ENCODE measurements at regions not wholly inside any gene's neighbourhood (a gene's known extent, or its start where the extent isn't known, plus 50 kb on each side); places are given as distances from the start of the nearest gene placed in this dataset.

DNA sequence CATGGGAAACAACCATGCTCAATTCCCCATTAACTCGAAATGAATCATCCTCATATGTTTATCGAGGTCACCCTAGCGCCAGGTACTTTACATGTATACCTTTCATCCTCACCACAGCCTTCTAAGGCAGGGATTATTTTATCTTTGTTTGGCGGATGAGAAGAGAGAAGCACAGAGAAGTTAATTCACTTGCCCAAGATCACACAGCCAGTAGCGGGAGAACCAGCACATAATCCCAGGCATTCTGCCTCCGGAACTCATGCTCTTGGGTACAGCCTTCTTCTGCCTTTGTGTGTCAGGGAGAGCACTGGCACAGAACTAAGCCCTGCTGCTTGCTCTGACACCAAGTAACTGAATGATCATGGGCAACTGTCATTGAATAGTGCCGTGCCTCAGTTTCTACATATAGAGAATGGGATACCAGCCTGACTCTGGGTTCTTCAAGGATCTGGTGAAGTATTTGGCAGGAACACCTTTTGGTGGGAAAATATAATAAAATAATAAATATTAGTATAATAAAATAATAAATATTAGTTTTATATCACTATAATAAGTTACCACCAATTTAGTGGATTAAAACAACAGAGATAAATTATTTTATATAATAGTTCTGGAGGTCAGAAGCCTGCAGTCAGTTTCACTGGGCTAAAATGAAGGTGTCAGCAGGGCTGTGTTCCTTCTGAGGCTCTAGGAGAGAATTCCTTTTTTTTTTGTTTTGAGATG lies 220.9 kb downstream of the AACS start:
- Mint-ChIP-seq H3K27ac (no peak overlapping the region), H3K4me3 (no peak overlapping the region), H3K36me3 (ENCODE audit: insufficient read depth in 2 of 2) (no peaks in the 10 kb centered on the region), H3K4me1 (ENCODE audit: low read depth) (peaks cover 9% of the 10 kb centered on the region), H3K9me3 (peaks cover 0 to 2% of the 10 kb centered on the region in 2 donors), H3K27me3 (ENCODE audit: low read depth) (peaks cover 9% of the 10 kb centered on the region)
- DNase-seq (no peak), ATAC-seq (replicated peaks in 1 of 2) (no peak)

DNA sequence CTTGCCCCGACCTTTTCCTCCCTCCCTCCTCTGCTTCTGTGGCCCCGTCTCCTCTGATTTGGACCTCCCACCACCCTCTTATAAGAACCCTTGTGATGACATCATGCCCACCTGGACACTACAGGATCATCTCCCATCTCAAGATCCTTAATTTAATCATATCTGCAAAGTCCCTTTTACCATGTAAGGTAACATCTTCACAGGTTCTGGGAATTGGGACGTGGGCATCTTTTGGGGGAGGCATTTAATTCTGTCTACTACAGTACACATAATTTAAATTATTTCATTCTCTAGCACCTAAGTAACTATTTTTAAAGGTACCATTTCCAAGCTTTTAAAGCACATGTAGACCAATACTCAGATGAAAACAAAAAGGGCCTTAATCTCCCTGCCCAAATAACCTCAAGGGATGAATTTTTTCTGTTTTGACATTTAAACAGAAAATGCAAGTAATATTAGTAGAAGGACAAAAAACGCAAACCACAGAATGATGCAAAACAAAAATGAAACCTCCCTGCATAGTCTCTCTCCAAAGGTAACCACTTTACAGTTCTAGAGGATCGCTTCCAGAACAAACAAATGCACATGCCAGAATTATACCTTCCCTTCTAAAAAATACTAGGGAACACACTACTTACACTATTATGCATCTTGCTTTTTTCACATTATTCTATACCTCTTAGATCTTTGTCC lies 222.1 kb downstream of the AACS start:
- H3K4me3 Mint-ChIP-seq, result no peak overlapping the region
- H3K9me3 Mint-ChIP-seq, result peaks cover 0 to 2% of the 10 kb centered on the region in 2 donors
- H3K27ac Mint-ChIP-seq, result no peak overlapping the region
- DNase-seq, result no peak
- peaks cover 4% of the 10 kb centered on the region for H3K27me3 Mint-ChIP-seq (ENCODE audit: low read depth)
- peaks cover 9% of the 10 kb centered on the region for H3K4me1 Mint-ChIP-seq (ENCODE audit: low read depth)
- no peak for ATAC-seq (replicated peaks in 1 of 2)
- no peaks in the 10 kb centered on the region for H3K36me3 Mint-ChIP-seq (ENCODE audit: insufficient read depth in 2 of 2)

DNA sequence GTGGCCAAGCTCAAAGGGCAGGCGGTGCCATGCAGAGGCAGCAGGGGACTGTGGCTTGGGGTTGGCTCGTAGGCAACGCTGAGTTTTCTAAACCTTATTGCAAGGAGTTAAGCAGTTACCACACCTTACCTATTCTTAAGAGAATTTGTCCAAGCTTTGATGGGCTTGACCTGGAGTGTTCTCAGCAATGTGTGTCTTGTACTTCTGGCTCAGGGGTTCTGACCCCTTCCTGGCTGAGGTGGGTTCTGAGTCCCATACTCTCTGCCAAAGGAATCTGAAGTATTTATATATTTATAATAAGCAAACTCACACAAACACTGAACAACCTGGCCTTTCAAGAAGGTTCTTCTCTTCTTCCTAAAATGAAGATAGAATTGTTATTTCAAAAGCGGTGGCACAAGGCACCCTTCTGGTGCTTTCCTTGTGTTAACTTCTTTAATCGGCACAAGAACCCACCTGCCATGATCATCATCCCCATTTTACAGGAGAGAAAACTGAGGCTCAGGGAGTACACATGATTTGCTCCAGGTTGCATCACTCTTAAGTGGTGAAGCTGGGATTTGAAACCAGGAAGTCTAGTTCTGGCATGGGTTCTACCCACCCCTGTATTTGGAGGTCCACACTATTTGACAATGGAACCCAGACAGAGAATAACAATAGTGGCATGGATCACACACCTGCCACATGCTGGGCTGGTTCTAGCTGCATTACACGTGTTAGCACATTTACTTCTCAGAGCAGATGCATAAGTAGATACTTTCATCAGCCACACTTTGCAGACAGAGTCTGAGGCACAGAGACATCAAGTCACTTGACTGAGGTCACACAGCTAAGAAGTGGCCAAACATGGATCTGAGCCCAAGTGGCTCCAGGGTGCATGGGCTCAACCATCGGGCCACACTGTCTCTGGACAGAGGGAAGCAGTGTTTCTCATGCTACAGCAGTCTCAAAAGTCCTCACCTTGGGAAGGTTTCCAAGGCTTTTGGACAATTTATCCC lies 224.0 kb downstream of the AACS start:
- Mint-ChIP-seq H3K36me3 (ENCODE audit: insufficient read depth in 2 of 2) (no peaks in the 10 kb centered on the region), H3K9me3 (peaks cover 0 to 2% of the 10 kb centered on the region in 2 donors), H3K27ac (no peak overlapping the region), H3K4me3 (no peak overlapping the region), H3K27me3 (ENCODE audit: low read depth) (peaks cover 6% of the 10 kb centered on the region), H3K4me1 (ENCODE audit: low read depth) (peaks cover 9% of the 10 kb centered on the region)
- DNase-seq (no peak), ATAC-seq (replicated peaks in 1 of 2) (no peak)

DNA sequence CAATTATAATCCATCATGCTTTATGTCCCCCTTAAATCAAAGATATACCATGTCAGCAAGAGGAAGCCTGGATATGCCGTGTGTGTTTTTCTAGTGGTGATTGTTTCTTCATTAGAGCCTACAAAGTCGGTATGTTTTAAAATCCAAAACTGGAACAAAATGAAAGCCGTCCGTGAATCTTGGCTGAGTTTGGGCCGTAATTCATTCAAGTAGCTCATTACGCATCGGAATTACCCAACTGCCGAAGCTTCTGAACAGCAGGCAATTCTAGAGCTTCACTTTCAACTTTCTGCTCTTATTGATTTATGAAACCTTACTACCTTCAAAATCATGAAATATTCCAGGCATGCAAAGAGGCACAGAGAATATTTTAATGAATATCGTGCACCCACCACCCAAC lies 224.7 kb downstream of the AACS start:
- H3K4me3 Mint-ChIP-seq, result no peak overlapping the region
- no peak for ATAC-seq (replicated peaks in 1 of 2)
- no peak for DNase-seq
- peaks cover 0 to 2% of the 10 kb centered on the region in 2 donors for H3K9me3 Mint-ChIP-seq
- H3K27me3 Mint-ChIP-seq (ENCODE audit: low read depth), result peaks cover 6% of the 10 kb centered on the region
- no peaks in the 10 kb centered on the region for H3K36me3 Mint-ChIP-seq (ENCODE audit: insufficient read depth in 2 of 2)
- H3K4me1 Mint-ChIP-seq (ENCODE audit: low read depth), result peaks cover 9% of the 10 kb centered on the region
- H3K27ac Mint-ChIP-seq, result no peak overlapping the region

- no peak overlapping the region for H3K4me3 Mint-ChIP-seq
- H3K27me3 Mint-ChIP-seq (ENCODE audit: low read depth), result peaks cover 6% of the 10 kb centered on the region
- ATAC-seq (replicated peaks in 1 of 2) (no peak), DNase-seq (no peak)
- H3K4me1 Mint-ChIP-seq (ENCODE audit: low read depth), result peaks cover 1% of the 10 kb centered on the region
- no peak overlapping the region for H3K27ac Mint-ChIP-seq
- no peaks in the 10 kb centered on the region for H3K9me3 Mint-ChIP-seq
- H3K36me3 Mint-ChIP-seq (ENCODE audit: insufficient read depth in 2 of 2), result no peaks in the 10 kb centered on the region
Observed at GRCh38 chr12:125292700-125293099, 227.5 kb downstream of the AACS start.

DNA sequence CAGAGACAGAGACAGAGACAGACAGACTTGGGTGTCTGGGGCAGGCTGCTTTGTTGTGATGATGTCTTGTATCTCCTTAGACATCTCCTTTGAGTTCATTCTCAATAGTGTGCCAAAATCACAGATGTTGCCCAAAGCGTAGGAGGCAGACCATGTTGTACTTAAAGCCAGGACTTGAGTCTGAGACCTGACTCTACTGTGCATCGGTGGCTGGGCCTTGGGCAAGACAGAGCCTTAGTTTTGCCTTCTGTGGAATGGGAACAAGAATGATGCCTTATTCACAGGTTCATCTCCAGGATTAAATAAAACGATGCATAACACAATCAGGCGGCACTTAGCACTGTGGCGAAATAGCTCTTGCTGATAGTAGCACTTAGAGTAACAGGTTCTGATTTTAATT lies 230.3 kb downstream of the AACS start:
- ATAC-seq (replicated peaks in 1 of 2) (no peak), DNase-seq (no peak)
- peaks cover 0 to 3% of the 10 kb centered on the region in 2 donors for H3K9me3 Mint-ChIP-seq
- no peak overlapping the region for H3K4me3 Mint-ChIP-seq
- peaks cover 6% of the 10 kb centered on the region for H3K27me3 Mint-ChIP-seq (ENCODE audit: low read depth)
- no peaks in the 10 kb centered on the region for H3K4me1 Mint-ChIP-seq (ENCODE audit: low read depth)
- no peak overlapping the region for H3K27ac Mint-ChIP-seq
- H3K36me3 Mint-ChIP-seq (ENCODE audit: insufficient read depth in 2 of 2), result no peaks in the 10 kb centered on the region

DNA sequence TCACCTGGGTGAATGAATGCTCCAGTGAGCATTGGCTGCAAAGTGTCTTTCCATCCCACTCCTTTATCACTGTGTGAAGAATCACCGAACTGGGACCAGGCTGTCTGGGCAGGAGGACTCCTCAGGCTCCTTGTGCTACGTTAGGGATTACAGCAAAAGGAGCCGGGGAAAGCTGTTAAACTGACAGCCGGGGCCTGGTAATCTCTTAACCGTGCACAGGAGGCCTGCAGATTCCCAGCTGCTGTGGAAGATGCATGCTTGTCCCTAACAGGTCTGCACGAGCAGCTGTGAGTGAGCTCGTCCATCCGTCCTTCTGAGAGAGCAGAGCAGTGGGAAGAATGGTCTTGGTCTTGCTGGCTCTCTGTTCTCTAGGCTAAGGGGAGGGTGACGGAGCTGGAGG lies 231.5 kb downstream of the AACS start:
- Mint-ChIP-seq H3K4me1 (ENCODE audit: low read depth) (no peaks in the 10 kb centered on the region), H3K9me3 (peaks cover 0 to 3% of the 10 kb centered on the region in 2 donors), H3K27ac (no peak overlapping the region), H3K36me3 (ENCODE audit: insufficient read depth in 2 of 2) (no peaks in the 10 kb centered on the region), H3K4me3 (no peak overlapping the region), H3K27me3 (ENCODE audit: low read depth) (peaks cover 6% of the 10 kb centered on the region)
- DNase-seq, result no peak
- ATAC-seq (replicated peaks in 1 of 2), result no peak

DNA sequence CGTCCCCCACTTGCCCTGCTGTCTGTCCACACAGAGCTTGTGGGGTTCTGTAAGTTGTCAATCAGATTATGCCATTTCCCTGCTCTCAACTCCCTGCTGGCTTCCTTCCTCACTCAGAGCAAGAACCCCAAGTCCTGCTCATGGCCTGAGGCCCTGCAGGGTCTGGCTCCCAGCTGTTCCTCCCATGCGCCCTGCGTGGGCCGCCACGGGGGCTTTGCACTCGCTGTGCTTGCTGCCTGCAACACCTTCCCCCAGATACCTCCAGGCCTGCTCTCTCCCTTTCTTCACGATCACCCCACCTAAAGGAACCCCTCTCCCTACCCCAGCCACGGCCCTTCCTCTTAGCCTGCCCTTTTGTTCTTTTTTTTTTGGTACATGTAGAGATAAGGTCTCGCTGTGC lies 234.6 kb downstream of the AACS start:
- no peaks in the 10 kb centered on the region for H3K36me3 Mint-ChIP-seq (ENCODE audit: insufficient read depth in 2 of 2)
- DNase-seq (no peak), ATAC-seq (replicated peaks in 1 of 2) (no peak)
- no peaks in the 10 kb centered on the region for H3K27me3 Mint-ChIP-seq (ENCODE audit: low read depth)
- H3K4me1 Mint-ChIP-seq (ENCODE audit: low read depth), result no peaks in the 10 kb centered on the region
- no peak overlapping the region for H3K27ac Mint-ChIP-seq
- no peak overlapping the region for H3K4me3 Mint-ChIP-seq
- H3K9me3 Mint-ChIP-seq, result peaks cover 0 to 3% of the 10 kb centered on the region in 2 donors

- Mint-ChIP-seq H3K4me1 (ENCODE audit: low read depth) (no peaks in the 10 kb centered on the region), H3K27ac (no peak overlapping the region), H3K36me3 (ENCODE audit: insufficient read depth in 2 of 2) (no peaks in the 10 kb centered on the region), H3K27me3 (ENCODE audit: low read depth) (no peaks in the 10 kb centered on the region), H3K9me3 (peaks cover 0 to 3% of the 10 kb centered on the region in 2 donors), H3K4me3 (no peak overlapping the region)
- ATAC-seq (replicated peaks in 1 of 2) (no peak), DNase-seq (no peak)
Observed at GRCh38 chr12:125300249-125300648, 235.0 kb downstream of the AACS start.

- Mint-ChIP-seq H3K27ac (no peak overlapping the region), H3K9me3 (peaks cover 0 to 5% of the 10 kb centered on the region in 2 donors), H3K4me1 (ENCODE audit: low read depth) (no peaks in the 10 kb centered on the region), H3K36me3 (ENCODE audit: insufficient read depth in 2 of 2) (no peaks in the 10 kb centered on the region), H3K4me3 (no peak overlapping the region), H3K27me3 (ENCODE audit: low read depth) (no peaks in the 10 kb centered on the region)
- ATAC-seq (replicated peaks in 1 of 2), result no peak
- no peak for DNase-seq
Observed at GRCh38 chr12:125303337-125303736, 238.1 kb downstream of the AACS start.

- peaks cover 1 to 5% of the 10 kb centered on the region in 2 donors for H3K9me3 Mint-ChIP-seq
- no peaks in the 10 kb centered on the region for H3K27me3 Mint-ChIP-seq (ENCODE audit: low read depth)
- no peak for ATAC-seq (replicated peaks in 1 of 2)
- H3K27ac Mint-ChIP-seq, result no peak overlapping the region
- no peak overlapping the region for H3K4me3 Mint-ChIP-seq
- H3K36me3 Mint-ChIP-seq (ENCODE audit: insufficient read depth in 2 of 2), result no peaks in the 10 kb centered on the region
- no peak for DNase-seq
- no peaks in the 10 kb centered on the region for H3K4me1 Mint-ChIP-seq (ENCODE audit: low read depth)
Observed at GRCh38 chr12:125304029-125304428, 238.8 kb downstream of the AACS start.

GRCh38 chr12:125305231-125305630 lies 240.0 kb downstream of the AACS start:
- Mint-ChIP-seq H3K4me3 (no peak overlapping the region), H3K27ac (no peak overlapping the region), H3K9me3 (peaks cover 1 to 4% of the 10 kb centered on the region in 2 donors), H3K36me3 (ENCODE audit: insufficient read depth in 2 of 2) (no peaks in the 10 kb centered on the region), H3K4me1 (ENCODE audit: low read depth) (no peaks in the 10 kb centered on the region), H3K27me3 (ENCODE audit: low read depth) (no peaks in the 10 kb centered on the region)
- DNase-seq (no peak), ATAC-seq (replicated peaks in 1 of 2) (no peak)

GRCh38 chr12:125310461-125310860 lies 245.2 kb downstream of the AACS start:
- H3K4me1 Mint-ChIP-seq (ENCODE audit: low read depth), result no peaks in the 10 kb centered on the region
- H3K36me3 Mint-ChIP-seq (ENCODE audit: insufficient read depth in 2 of 2), result no peaks in the 10 kb centered on the region
- no peak overlapping the region for H3K4me3 Mint-ChIP-seq
- no peaks in the 10 kb centered on the region for H3K27me3 Mint-ChIP-seq (ENCODE audit: low read depth)
- DNase-seq (no peak), ATAC-seq (replicated peaks in 1 of 2) (no peak)
- no peak overlapping the region for H3K27ac Mint-ChIP-seq
- H3K9me3 Mint-ChIP-seq, result peaks cover 1 to 2% of the 10 kb centered on the region in 2 donors
